Endothelial cell of umbilical vein (primary cell): ENCODE measurements at regions not wholly inside any gene's neighbourhood (a gene's known extent, or its start where the extent isn't known, plus 50 kb on each side); places are given as distances from the start of the nearest gene placed in this dataset.

ENCODE experiments used
- BruUV-seq: library from RNA; stranded (reverse); fragments of 400-500 nt; replicated peaks from 2 replicates; lab custom pipeline; 2021; lab: Mats Ljungman, UMichigan
- CTCF ChIA-PET: fragments of 300-600, 350-600 bp; sonication (Branson Sonifier 250); formaldehyde crosslinking; loops from one replicate; lab custom pipeline; 2021; ENCODE audit warnings: antibody characterized with exemption, inconsistent platforms; lab: Charles Lee
- POLR2A ChIA-PET: fragments of 300-600, 350-600 bp; sonication (Branson Sonifier 250); formaldehyde crosslinking; loops from one replicate; lab custom pipeline; 2021; ENCODE audit warnings: antibody characterized with exemption, inconsistent platforms; lab: Charles Lee
- DNase-seq: peaks from one replicate; pipeline ENCODE4 v3.0.0-alpha.2; 2011; ENCODE audit warnings: low read depth, low spot score
- FAIRE-seq: peaks from 2 replicates; lab custom pipeline; 2011; peaks lifted over from hg19 to GRCh38; lab: Jason Lieb, UNC
- H2AFZ ChIP-seq: 2 replicates; pipeline ENCODE4 v1.6.0; 2012; ENCODE audit warnings: low read depth, low read length, control low read depth, inconsistent platforms
- H3K27ac ChIP-seq: 2 replicates; pipeline ENCODE4 v1.5.1; 2011; ENCODE audit warnings: low read depth, mild to moderate bottlenecking, control low read depth, low read length, moderate library complexity; ENCODE audit not compliant: insufficient read depth
- H3K27me3 ChIP-seq, 2 experiments: 2 replicates each; pipeline versions ENCODE4 v1.6.0 to v1.6.1; 2011; ENCODE audit warnings: low read length in 2 of 2, mixed read lengths in 1 of 2; ENCODE audit not compliant: control insufficient read depth in 2 of 2, insufficient read depth in 2 of 2
- H3K36me3 ChIP-seq, 2 experiments: 2 replicates in 1 of 2; 3 replicates in 1 of 2; pipeline ENCODE4 v1.5.1; 2011; ENCODE audit warnings: low read length in 2 of 2, mild to moderate bottlenecking in 1 of 2, moderate library complexity in 1 of 2; ENCODE audit not compliant: control insufficient read depth in 2 of 2, insufficient read depth in 2 of 2; ENCODE audit errors: extremely low read depth in 1 of 2
- H3K4me1 ChIP-seq: 3 replicates; pipeline ENCODE4 v1.5.1; 2011; ENCODE audit warnings: mild to moderate bottlenecking, low read length; ENCODE audit not compliant: control insufficient read depth, insufficient read depth; ENCODE audit errors: extremely low read depth
- H3K4me2 ChIP-seq: 2 replicates; pipeline ENCODE4 v1.6.1; 2011; ENCODE audit warnings: low read length, control low read depth, mixed read lengths; ENCODE audit not compliant: insufficient read depth
- H3K4me3 ChIP-seq, 3 experiments: fragments of 200-600 bp in 1 of 3; sonication (generic), shearing (Covaris generic) in 1 of 3; replicated peaks in 1 of 3; 2 replicates each; pipeline ENCODE4 v1.5.1; 2011 to 2016; ENCODE audit warnings: control low read depth in 3 of 3, low read length in 3 of 3, mild to moderate bottlenecking in 2 of 3, inconsistent platforms in 1 of 3, low read depth in 1 of 3, moderate library complexity in 1 of 3; ENCODE audit not compliant: insufficient read depth in 1 of 3
- H3K79me2 ChIP-seq: 2 replicates; pipeline ENCODE4 v1.6.0; 2012; ENCODE audit warnings: low read length, inconsistent platforms; ENCODE audit not compliant: control insufficient read depth, insufficient read depth
- H3K9ac ChIP-seq: replicated peaks from 2 replicates; pipeline ENCODE3; 2011; ENCODE audit warnings: low read length, control low read depth; ENCODE audit not compliant: insufficient read depth; ENCODE audit errors: extremely low read depth
- H3K9me1 ChIP-seq: replicated peaks from 3 replicates; pipeline ENCODE4 v1.6.0; 2011; ENCODE audit warnings: mild to moderate bottlenecking, low read length; ENCODE audit not compliant: control insufficient read depth, insufficient read depth; ENCODE audit errors: extremely low read depth
- H3K9me3 ChIP-seq: replicated peaks from 2 replicates; pipeline ENCODE4 v1.5.1; 2012; ENCODE audit warnings: low read length, inconsistent platforms; ENCODE audit not compliant: control insufficient read depth, insufficient read depth
- H4K20me1 ChIP-seq: replicated peaks from 2 replicates; pipeline ENCODE3; 2011; ENCODE audit warnings: mild to moderate bottlenecking, low read length; ENCODE audit not compliant: control insufficient read depth, insufficient read depth; ENCODE audit errors: extremely low read depth
- EZH2 ChIP-seq: IDR thresholded peaks from 2 replicates; pipeline ENCODE4 v1.6.1; 2012; ENCODE audit warnings: borderline replicate concordance, low read depth, mild to moderate bottlenecking, moderate library complexity, low read length, inconsistent platforms; ENCODE audit not compliant: severe bottlenecking
- FOS ChIP-seq: IDR thresholded peaks from 2 replicates; pipeline ENCODE4 v1.6.1; 2011; ENCODE audit warnings: mild to moderate bottlenecking, low read length, moderate library complexity, borderline replicate concordance; ENCODE audit not compliant: insufficient read depth
- GATA2 ChIP-seq: IDR thresholded peaks from 2 replicates; pipeline ENCODE4 v1.7.0; 2011; ENCODE audit warnings: low read depth, mild to moderate bottlenecking, moderate library complexity, mixed read lengths, low read length; ENCODE audit not compliant: insufficient read length, insufficient read depth
- JUN ChIP-seq: IDR thresholded peaks from 2 replicates; pipeline ENCODE4 v1.6.1; 2011; ENCODE audit warnings: borderline replicate concordance, low read depth; ENCODE audit not compliant: insufficient read length, insufficient read depth
- MYC ChIP-seq: IDR thresholded peaks from one replicate; pipeline ENCODE4 v1.6.1; 2011; ENCODE audit warnings: mild to moderate bottlenecking, low read depth, low read length
- POLR2A ChIP-seq: IDR thresholded peaks from 2 replicates; pipeline ENCODE4 v1.6.1; 2012; ENCODE audit warnings: low read depth, mild to moderate bottlenecking, control low read depth, low read length
- POLR2AphosphoS5 ChIP-seq: IDR thresholded peaks from 2 replicates; pipeline ENCODE4 v1.6.1; 2012; ENCODE audit warnings: low read depth, mild to moderate bottlenecking, control low read depth, low read length, moderate library complexity; ENCODE audit not compliant: insufficient read depth
- dilution Hi-C: fragments of 300-500 bp; cut with MboI; formaldehyde crosslinking; loops from one replicate; pipeline ENCODE4 v1.15.0; 2019; ENCODE audit warnings: low sequenced_read_pairs; ENCODE audit not compliant: extremely low pct_ligation_motif_present
- intact Hi-C: fragments of 100-400 bp; cut with micrococcal nuclease; formaldehyde crosslinking; loops from one replicate; pipeline ENCODE4 v1.10.0; 2022
- TF ChIP-seq, protein P1 (sequence below): IDR thresholded peaks from 2 replicates; pipeline ENCODE4 v1.6.1; 2011; ENCODE audit not compliant: insufficient read depth, insufficient read length
- TF ChIP-seq, protein P2 (sequence below), 2 donors: IDR thresholded peaks; 1 replicate in 1 of 2; 2 replicates in 1 of 2; pipeline ENCODE4 v1.5.1; 2011; ENCODE audit warnings: low read length in 2 of 2, mild to moderate bottlenecking in 2 of 2, moderate library complexity in 2 of 2, control low read depth in 1 of 2, inconsistent platforms in 1 of 2, low read depth in 1 of 2; ENCODE audit not compliant: insufficient read depth in 1 of 2; ENCODE audit errors: extremely low read depth in 1 of 2

DNA sequence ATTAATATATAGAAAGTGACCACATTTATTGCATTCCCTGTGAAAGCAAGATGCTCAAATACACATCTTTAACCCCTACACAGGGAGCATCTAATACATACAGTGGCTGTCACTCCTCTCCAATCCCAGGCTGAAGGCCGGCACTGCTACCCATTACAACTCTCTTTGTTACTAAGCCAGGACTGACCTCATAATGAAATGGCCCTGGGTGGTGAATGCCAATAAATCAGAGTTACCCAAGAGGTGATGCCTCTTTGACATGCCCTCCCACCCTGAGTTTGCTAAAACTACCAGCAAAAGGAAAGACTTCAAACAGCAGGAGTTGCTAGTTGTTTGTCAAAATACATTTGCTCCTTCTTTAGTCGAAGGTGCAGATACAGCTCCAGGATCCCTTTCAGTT, 214.2 kb downstream of the FOXA2 start:
- FAIRE-seq: no peak
- POLR2A ChIA-PET: no interaction called here
- TF ChIP-seq MYC (no peak), FOS (no peak), EZH2 (no peak), GATA2 (no peak), JUN (no peak), POLR2A (no peak), POLR2AphosphoS5 (no peak)
- TF ChIP-seq, protein P1, sequence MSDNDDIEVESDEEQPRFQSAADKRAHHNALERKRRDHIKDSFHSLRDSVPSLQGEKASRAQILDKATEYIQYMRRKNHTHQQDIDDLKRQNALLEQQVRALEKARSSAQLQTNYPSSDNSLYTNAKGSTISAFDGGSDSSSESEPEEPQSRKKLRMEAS: no peak
- TF ChIP-seq, protein P2, sequence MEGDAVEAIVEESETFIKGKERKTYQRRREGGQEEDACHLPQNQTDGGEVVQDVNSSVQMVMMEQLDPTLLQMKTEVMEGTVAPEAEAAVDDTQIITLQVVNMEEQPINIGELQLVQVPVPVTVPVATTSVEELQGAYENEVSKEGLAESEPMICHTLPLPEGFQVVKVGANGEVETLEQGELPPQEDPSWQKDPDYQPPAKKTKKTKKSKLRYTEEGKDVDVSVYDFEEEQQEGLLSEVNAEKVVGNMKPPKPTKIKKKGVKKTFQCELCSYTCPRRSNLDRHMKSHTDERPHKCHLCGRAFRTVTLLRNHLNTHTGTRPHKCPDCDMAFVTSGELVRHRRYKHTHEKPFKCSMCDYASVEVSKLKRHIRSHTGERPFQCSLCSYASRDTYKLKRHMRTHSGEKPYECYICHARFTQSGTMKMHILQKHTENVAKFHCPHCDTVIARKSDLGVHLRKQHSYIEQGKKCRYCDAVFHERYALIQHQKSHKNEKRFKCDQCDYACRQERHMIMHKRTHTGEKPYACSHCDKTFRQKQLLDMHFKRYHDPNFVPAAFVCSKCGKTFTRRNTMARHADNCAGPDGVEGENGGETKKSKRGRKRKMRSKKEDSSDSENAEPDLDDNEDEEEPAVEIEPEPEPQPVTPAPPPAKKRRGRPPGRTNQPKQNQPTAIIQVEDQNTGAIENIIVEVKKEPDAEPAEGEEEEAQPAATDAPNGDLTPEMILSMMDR (IDR thresholded peaks at IDR 0.05; ENCODE audit: extremely low read depth in 1 of 2, insufficient read depth in 1 of 2, low read depth in 1 of 2, low read length in 2 of 2): no peak

More for the DNA sequence above, 214.2 kb downstream of the FOXA2 start:
- BruUV-seq: no TSS peak
- Histone ChIP-seq H3K36me3 (no peaks in the 10 kb centered on the region), H3K27ac (no peak overlapping the region), H3K4me1 (no peaks in the 10 kb centered on the region), H3K9me1 (no peaks in the 10 kb centered on the region), H3K4me3 (no peak overlapping the region), H3K9ac (no peak overlapping the region), H3K27me3 (peaks cover 0 to 1% of the 10 kb centered on the region in 2 experiments), H2AFZ (no peak overlapping the region), H3K9me3 (no peaks in the 10 kb centered on the region), H3K4me2 (no peak overlapping the region), H4K20me1 (no peaks in the 10 kb centered on the region), H3K79me2 (no peaks in the 10 kb centered on the region)
- CTCF ChIA-PET: interaction anchor here (0.9 kb wide), 1 partner anchor 59 kb away, joined by 3 read pairs; no protein-coding TSS in a partner anchor
- dilution Hi-C loops (no loop called here), intact Hi-C loops (no loop called here)
- DNase-seq: no peak
